Renal pelvis (tissue), 1 donor: ENCODE measurements at regions not wholly inside any gene's neighbourhood (a gene's known extent, or its start where the extent isn't known, plus 50 kb on each side); places are given as distances from the start of the nearest gene placed in this dataset.
"Not testable (repeated sequence)": the region's sequence is repeated elsewhere in the genome, so short reads cannot be mapped to it uniquely, and the experiment has no call there.

Source experiments
- DNase-seq: peaks from one replicate; pipeline ENCODE4 v3.0.0-alpha.2; 2013

DNA sequence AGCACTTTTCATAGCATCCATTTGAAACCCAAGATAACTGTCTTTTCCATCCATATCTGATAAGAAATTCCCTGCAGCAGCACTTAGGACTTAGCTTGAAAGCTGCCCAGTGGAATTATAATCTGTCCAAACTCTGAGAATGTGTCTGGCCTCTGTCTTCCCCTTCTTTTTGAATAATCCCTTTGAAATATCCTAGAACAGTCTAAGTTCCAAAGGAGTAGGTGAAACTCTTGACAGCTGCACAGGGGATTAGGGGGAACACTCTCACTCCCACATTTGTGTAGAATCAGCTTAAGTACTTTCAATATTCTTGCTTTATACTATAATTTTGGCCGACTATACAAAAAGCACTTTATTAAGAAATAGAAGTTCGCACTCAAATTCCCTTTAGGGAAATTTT, 157.7 kb downstream of the PAPSS1 start:
- no peak for DNase-seq

DNA sequence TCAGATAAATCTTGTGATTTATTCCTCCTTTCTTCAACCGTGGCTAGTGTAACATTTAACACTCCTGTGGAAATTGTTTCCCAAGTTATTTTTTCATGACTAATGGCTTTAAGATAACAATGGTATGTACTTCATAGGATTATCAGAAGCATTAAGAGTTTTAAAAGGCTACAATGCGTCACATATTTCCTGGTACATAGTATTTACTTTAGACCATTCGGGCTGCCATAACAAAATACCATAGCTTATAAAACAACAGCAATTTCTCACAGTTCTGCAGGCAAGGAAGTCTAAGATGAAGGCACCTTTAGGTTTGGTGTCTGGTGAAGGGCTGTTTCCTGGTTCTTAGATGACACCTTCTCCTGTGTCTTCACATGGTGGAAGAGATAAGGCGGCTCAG, 158.6 kb downstream of the PAPSS1 start:
- no peak for DNase-seq

- DNase-seq = no peak
Measured at GRCh38 chr4:107559653-107560052, 160.4 kb downstream of the PAPSS1 start.

GRCh38 chr4:107552306-107552705, 167.7 kb downstream of the PAPSS1 start:
- DNase-seq = no peak

- peak; percentile 43 for DNase-seq
Measured at GRCh38 chr4:107548211-107548905, 171.7 kb downstream of the PAPSS1 start.

GRCh38 chr4:107546638-107547037, 173.4 kb downstream of the PAPSS1 start:
- DNase-seq = no peak

GRCh38 chr4:107541511-107541910, 178.5 kb downstream of the PAPSS1 start:
- DNase-seq = no peak

DNA sequence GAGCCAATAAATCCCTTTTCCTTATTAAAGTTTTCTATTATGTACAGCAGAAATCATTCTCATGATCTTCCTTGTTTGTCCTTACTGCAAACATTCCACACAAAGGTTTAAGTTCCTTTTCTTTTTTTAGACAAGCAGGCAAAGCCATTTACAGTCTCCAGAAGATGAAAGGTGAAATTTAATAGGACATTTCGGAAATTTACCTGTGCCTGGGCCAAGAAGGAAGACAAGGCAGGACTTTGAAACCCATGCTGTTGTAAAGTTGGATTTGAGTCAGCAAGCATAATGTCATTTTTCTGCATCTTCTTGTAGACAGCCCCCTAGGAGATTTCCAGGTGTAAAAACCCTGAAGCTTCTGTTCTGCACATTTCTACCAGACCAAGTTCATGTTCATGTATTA, 188.1 kb downstream of the PAPSS1 start:
- no peak for DNase-seq

- no peak for DNase-seq
Measured at GRCh38 chr4:107520368-107520767, 199.7 kb downstream of the PAPSS1 start.

- DNase-seq = peak; percentile 5
Measured at GRCh38 chr4:107519053-107519452, 201.0 kb downstream of the PAPSS1 start.

DNA sequence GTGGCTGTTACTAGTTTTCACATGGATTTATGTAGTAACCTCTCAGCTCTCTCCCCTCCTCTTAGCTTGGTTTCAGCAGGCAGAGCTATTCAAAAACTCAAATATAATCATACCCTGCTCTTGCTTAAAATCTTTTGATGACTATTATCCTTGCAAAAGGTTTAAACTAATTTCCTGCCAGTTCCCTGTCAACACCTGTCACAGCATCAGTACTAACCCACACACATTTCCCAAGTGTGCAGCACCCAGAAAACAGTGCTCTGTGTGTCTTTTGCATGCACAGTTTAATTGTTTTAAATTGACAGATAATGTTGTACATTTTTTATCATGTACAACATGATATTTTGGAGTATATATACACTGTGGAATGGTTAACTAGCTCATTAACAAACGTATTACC, 202.0 kb downstream of the PAPSS1 start:
- no peak for DNase-seq

- no peak for DNase-seq
Measured at GRCh38 chr4:107512549-107512948, 207.5 kb downstream of the PAPSS1 start.

DNA sequence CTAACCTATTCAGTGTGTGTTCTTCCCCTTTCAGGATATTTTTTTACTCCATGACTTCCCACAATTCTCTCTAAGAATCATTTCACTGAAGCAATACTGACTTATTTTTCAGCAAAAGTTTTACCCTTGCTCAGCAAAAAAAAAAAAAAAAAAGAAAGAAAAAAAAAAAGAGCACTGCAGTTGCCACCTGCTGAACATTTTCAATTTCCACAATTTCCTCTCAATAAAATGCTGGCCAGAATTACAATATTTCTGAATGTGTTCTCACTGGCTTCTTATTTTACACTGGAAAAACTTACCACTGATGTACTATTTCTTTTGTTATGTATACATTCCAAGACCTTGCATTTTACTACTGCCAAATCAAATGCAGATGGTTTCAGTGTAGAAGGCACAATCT, 210.4 kb downstream of the PAPSS1 start:
- DNase-seq = no peak

GRCh38 chr4:107500551-107500950, 219.5 kb downstream of the PAPSS1 start:
- no peak for DNase-seq

DNA sequence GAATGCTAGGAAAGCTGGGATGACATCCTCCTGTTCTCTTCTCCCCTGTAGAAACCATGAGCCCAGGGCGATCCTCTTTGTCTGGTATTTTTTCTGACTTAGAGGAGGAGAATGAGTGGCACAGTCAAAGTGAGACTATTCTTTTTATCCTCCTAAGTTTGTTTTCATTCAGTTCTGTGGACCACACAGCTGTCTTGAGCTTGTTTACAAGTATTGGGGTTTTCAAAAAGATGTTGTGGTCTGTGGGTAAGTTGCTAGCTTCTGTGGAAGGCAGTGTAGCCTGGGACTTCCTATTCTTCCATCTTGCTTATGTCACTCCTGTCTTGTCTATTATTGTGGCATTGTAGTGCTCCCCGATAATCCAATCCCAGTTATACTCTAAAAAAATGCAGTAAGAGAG, 223.0 kb downstream of the PAPSS1 start:
- no peak for DNase-seq

DNA sequence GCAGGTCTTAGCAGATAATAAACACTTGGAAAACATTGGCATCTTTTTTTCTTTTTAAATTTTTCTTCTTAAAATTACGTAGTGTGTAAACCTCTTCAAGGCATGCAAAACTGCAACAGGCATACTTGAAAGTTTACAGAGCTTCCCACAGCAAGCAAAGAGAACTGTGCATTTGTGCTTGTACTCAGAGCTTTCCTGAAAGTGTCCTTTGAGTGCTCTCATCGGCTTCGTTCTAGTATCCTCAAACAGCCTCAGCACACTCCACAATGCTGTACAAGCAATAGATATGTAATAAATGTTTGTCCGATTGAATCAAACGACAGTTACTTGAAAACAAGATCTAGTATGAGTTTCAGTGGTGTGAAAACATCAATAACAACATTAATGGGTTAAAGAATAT, 227.5 kb downstream of the PAPSS1 start:
- DNase-seq = no peak

- DNase-seq = no peak
Measured at GRCh38 chr4:107490116-107490515, 229.9 kb downstream of the PAPSS1 start.

GRCh38 chr4:107483621-107484020, 236.4 kb downstream of the PAPSS1 start:
- DNase-seq = not testable (repeated sequence)

DNA sequence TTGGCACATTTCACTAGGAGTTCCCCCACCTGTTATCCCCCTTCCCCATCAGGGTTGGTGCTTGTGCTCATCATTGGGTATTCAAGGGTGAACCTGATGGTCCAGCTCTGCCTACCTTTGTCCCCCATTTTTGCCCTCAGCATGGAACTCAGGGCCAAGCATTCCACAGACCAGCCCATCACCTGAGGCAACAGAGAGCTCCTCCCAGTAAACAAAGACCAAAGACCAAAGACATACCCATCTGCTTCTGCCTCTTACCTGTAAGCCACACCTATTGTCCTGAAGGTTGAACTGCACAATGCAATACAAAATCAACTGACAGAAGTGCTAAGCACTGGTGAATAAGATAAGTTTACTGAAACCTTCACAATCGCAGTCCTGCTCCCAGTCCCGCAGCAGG, 237.5 kb downstream of the PAPSS1 start:
- no peak for DNase-seq

DNA sequence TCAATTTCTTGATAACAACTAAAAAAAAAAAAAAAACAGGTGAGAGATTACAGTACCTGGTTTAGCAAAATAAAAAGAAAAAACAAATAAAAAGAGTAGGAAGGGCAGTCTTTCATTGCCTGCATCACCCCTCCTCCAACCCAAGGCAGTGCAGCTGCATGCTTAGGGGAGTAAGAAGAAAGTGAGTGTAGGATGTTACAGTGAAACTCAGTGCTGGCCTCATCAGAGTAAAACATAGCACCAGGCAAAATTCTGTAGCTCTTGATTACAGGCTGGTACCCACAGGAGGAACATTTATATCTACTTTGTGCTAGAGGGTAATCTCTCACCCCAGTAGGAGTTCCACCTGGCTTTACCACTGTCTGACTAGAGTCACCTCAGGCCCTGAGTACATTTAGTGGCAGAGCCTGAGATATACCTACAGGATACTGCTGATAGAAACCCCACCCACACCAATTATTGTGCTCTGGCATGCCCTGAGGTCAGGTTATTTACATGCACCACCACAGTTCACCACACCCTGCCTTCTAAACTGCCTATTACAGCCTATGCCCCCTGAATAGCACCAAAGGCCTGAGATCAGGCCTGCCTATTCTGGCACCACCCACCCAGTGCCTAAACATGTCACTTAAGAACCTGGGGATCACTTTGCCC, 241.6 kb downstream of the PAPSS1 start:
- DNase-seq = no peak

DNA sequence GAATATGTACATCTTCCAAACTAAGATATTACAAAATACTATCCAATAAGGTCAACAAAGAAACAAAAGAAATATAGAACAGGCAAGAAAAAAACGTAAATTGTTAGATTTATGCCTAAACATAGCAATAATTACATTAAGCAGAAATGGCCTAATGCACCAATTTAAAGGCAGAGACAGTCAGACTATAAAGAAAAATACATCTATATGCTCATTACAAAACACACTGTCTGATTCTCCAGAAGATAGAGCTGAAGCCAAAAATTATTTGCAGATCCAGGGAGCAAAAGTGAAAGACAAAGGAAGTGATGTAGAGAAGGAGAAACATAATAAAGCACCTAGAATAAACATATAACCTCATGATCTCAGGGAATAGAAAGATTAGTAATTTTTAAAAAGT, 246.9 kb downstream of the PAPSS1 start:
- DNase-seq = no peak

DNA sequence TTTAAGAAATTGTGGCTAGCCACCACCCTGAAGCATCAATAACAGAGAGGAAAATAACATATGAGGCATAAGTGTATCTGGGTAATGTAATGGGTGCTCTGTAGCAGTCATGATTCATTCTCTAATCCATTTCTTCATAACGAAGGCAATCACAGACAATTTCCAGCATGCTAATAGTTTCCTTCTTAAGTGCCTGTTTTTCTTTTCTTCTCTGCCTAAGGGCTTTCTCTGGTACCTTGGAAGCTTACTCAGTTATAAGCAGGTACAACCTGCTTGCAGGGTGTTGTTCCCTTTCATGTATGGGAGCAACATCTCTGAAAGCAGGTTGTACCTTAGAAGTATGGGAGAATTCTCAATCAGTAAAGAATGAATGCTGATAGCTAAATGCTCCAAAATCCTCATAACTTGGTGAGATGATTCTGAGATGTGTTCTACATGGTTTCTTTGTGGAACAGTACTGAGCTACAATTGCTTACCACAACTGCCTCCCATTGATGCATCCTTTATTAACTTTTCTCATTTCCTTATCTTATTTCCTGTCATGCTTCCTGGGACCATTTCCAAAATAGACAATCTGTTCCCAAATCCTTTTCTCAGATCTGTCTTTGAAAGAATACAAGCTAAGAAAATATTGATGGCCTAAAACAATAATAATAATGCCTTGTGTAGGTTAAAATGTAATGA, 247.6 kb downstream of the PAPSS1 start:
- DNase-seq = no peak

GRCh38 chr4:107470173-107470572, 249.9 kb downstream of the PAPSS1 start:
- DNase-seq = no peak
